Mesodermal cell (in vitro differentiated cells): ENCODE measurements at regions not wholly inside any gene's neighbourhood (a gene's known extent, or its start where the extent isn't known, plus 50 kb on each side); places are given as distances from the start of the nearest gene placed in this dataset.
A peak's percentile ranks its signal among the peaks of the same experiment; 100 is the strongest.

Experiments
- H3K27ac ChIP-seq: 2 replicates; pipeline ENCODE4 v1.7.0; 2013; ENCODE audit warnings: mild to moderate bottlenecking, low read depth, low read length, moderate library complexity; ENCODE audit not compliant: severe bottlenecking
- H3K36me3 ChIP-seq: 2 replicates; pipeline ENCODE4 v1.7.1; 2013; ENCODE audit warnings: mild to moderate bottlenecking, low read length, moderate library complexity; ENCODE audit not compliant: control insufficient read depth, insufficient read depth
- H3K4me1 ChIP-seq: one replicate; pipeline ENCODE4 v1.7.1; 2013; ENCODE audit warnings: mild to moderate bottlenecking, low read length; ENCODE audit not compliant: insufficient read depth, control insufficient read depth, poor library complexity, severe bottlenecking
- H3K4me3 ChIP-seq: 2 replicates; pipeline ENCODE4 v1.7.0; 2013; ENCODE audit warnings: low read length, control low read depth, mild to moderate bottlenecking; ENCODE audit not compliant: insufficient read depth, poor library complexity, severe bottlenecking; ENCODE audit errors: extremely low read depth
- H3K9me3 ChIP-seq: 2 replicates; pipeline ENCODE4 v1.7.1; 2013; ENCODE audit warnings: mild to moderate bottlenecking, low read length, moderate library complexity; ENCODE audit not compliant: control insufficient read depth
- WGBS, 2 experiments: methylation state at CpG; one replicate each; pipeline ENCODE4 v1.1.5; 2013; ENCODE audit warnings: missing lambda C conversion rate in 2 of 2; ENCODE audit not compliant: insufficient coverage in 2 of 2; 5-methylcytosine and 5-hydroxymethylcytosine counted together

- no peaks in the 10 kb centered on the region for H3K9me3 ChIP-seq
- H3K4me1 ChIP-seq, result no peaks in the 10 kb centered on the region
- no peaks in the 10 kb centered on the region for H3K36me3 ChIP-seq
- 61 to 92% methylated on average over 2 of the region's 2 CpGs for WGBS, 2 experiments
- no peak overlapping the region for H3K4me3 ChIP-seq
- H3K27ac ChIP-seq, result no peak overlapping the region
Observed at GRCh38 chr4:28787947-28788346, 1927.3 kb downstream of the STIM2 start.

DNA sequence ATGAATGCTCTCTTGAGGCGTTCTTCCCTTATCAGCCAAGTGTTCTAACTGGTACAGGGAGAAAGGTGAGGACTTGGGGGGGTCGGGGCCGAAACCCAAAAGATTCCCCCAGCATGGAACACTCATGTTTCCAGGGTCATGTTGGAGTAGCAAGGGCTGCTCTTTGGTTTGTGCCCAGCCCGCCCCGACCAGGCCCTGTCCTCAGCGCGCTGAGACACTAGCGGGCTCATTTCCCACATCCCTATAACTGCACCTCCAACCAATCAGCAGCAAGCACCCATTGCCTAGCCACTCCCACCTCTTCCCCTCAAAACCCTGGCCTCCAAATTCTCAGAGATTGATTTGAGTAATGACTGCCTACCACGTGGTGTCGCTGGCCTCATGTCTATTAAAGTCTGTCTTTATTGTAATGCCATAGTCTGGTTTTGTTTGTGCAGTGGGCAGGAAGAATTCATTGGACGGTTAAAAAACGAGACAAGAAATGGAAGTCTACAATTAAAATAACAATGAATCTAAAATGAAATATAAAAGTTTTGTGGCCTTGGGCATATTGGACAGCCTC lies 1928.4 kb downstream of the STIM2 start:
- 84 to 88% methylated on average over 7 to 8 of the region's 12 CpGs for WGBS, 2 experiments
- no peak overlapping the region for H3K4me3 ChIP-seq
- H3K4me1 ChIP-seq, result no peaks in the 10 kb centered on the region
- no peak overlapping the region for H3K27ac ChIP-seq
- no peaks in the 10 kb centered on the region for H3K9me3 ChIP-seq
- H3K36me3 ChIP-seq, result no peaks in the 10 kb centered on the region

DNA sequence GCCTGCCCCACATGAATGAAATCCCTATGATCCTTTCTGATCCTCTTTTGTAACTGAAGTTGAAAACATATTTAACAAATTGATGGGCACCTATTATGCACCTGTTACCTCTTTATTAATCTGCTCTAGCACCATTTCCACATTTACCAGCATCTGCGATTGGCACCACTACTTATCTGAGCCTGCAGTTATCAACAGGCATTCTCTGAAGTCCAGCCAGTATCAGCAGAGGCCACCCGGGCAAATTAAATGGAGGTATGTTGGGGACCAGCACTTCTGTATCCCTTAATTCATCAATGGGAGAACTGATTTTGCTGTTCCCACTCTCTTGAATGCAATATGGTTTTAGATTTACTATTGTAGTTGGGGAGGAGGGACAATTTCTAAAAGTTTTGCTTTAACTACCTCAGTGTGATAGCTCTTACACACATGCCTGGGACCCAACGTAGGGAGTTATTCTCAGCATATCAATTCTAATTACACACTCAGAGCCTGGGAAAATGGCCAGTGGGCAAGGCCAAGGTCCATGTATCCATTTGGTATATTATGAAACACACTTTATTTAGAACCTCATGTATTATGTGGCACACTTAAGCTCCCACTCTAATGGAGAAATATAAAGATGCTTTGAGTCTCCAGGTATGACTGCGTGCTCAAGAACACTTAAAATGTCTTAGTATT lies 1927.1 kb upstream of the PCDH7 start:
- Histone ChIP-seq H3K4me3 (no peak overlapping the region), H3K36me3 (no peaks in the 10 kb centered on the region), H3K4me1 (no peaks in the 10 kb centered on the region), H3K9me3 (no peaks in the 10 kb centered on the region), H3K27ac (no peak overlapping the region)
- WGBS, 2 experiments, result 89% methylated on average over 1 of the region's 4 CpGs; no CpG with 5 or more reads in 1 of the 2 experiments

- no peaks in the 10 kb centered on the region for H3K9me3 ChIP-seq
- WGBS, 2 experiments, result 63 to 94% methylated on average over 2 of the region's 2 CpGs
- H3K36me3 ChIP-seq, result no peaks in the 10 kb centered on the region
- no peak overlapping the region for H3K4me3 ChIP-seq
- peak overlapping the region; percentile 55 for H3K27ac ChIP-seq
- no peaks in the 10 kb centered on the region for H3K4me1 ChIP-seq
Observed at GRCh38 chr4:28799696-28800095, 1920.5 kb upstream of the PCDH7 start.

GRCh38 chr4:28811025-28811424 lies 1909.1 kb upstream of the PCDH7 start:
- H3K36me3 ChIP-seq, result no peaks in the 10 kb centered on the region
- 79 to 100% methylated on average over 2 of the region's 2 CpGs for WGBS, 2 experiments
- no peaks in the 10 kb centered on the region for H3K9me3 ChIP-seq
- H3K4me1 ChIP-seq, result no peaks in the 10 kb centered on the region
- H3K4me3 ChIP-seq, result no peak overlapping the region
- no peak overlapping the region for H3K27ac ChIP-seq

- no peaks in the 10 kb centered on the region for H3K36me3 ChIP-seq
- H3K4me3 ChIP-seq, result no peak overlapping the region
- no peaks in the 10 kb centered on the region for H3K9me3 ChIP-seq
- no peaks in the 10 kb centered on the region for H3K4me1 ChIP-seq
- H3K27ac ChIP-seq, result no peak overlapping the region
Observed at GRCh38 chr4:28822163-28822562, 1898.0 kb upstream of the PCDH7 start.

GRCh38 chr4:28827866-28828265 lies 1892.3 kb upstream of the PCDH7 start:
- no peak overlapping the region for H3K27ac ChIP-seq
- no peaks in the 10 kb centered on the region for H3K4me1 ChIP-seq
- no peaks in the 10 kb centered on the region for H3K36me3 ChIP-seq
- no peaks in the 10 kb centered on the region for H3K9me3 ChIP-seq
- WGBS, 2 experiments, result 98 to 99% methylated on average over 12 to 19 of the region's 24 CpGs
- no peak overlapping the region for H3K4me3 ChIP-seq

GRCh38 chr4:28831867-28832266 lies 1888.3 kb upstream of the PCDH7 start:
- Histone ChIP-seq H3K36me3 (no peaks in the 10 kb centered on the region), H3K9me3 (no peaks in the 10 kb centered on the region), H3K4me3 (no peak overlapping the region), H3K27ac (no peak overlapping the region), H3K4me1 (no peaks in the 10 kb centered on the region)
- 92 to 100% methylated on average over 2 of the region's 3 CpGs for WGBS, 2 experiments

- Histone ChIP-seq H3K27ac (no peak overlapping the region), H3K9me3 (no peaks in the 10 kb centered on the region)
Observed at GRCh38 chr4:28832444-28832843, 1887.7 kb upstream of the PCDH7 start.

GRCh38 chr4:28834120-28834519 lies 1886.0 kb upstream of the PCDH7 start:
- Histone ChIP-seq H3K4me3 (no peak overlapping the region), H3K27ac (no peak overlapping the region), H3K9me3 (no peaks in the 10 kb centered on the region), H3K36me3 (no peaks in the 10 kb centered on the region), H3K4me1 (no peaks in the 10 kb centered on the region)
- WGBS, 2 experiments, result 83 to 90% methylated on average over 1 of the region's 3 CpGs

More at GRCh38 chr4:28832444-28832843, 1887.7 kb upstream of the PCDH7 start:
- Histone ChIP-seq H3K4me3 (no peak overlapping the region), H3K4me1 (no peaks in the 10 kb centered on the region), H3K36me3 (no peaks in the 10 kb centered on the region)
- WGBS, 2 experiments, result no CpG with 5 or more reads among the region's 1 CpG

DNA sequence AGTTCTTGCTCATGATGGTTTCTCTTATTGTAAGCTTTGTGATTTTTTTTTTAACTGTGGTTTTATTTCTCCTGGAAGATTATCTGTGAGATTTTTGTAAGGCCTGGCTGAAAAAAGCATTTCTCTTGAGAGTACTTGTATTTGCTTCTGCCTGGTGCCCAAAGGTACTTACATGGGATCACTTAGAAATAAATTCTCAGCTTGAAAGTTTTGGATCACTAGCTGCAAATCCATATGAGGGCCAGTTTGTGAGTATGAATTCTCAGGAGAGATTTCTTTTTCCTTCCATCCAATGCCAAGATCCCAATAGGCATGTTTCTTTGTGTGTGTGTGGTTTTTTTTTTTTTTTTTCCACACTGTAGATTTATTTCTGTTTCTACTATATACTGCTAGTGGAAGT lies 1884.7 kb upstream of the PCDH7 start:
- Histone ChIP-seq H3K4me1 (no peaks in the 10 kb centered on the region), H3K27ac (no peak overlapping the region), H3K9me3 (no peaks in the 10 kb centered on the region), H3K4me3 (no peak overlapping the region), H3K36me3 (no peaks in the 10 kb centered on the region)
